Erythroblast (primary cell): ENCODE measurements at regions not wholly inside any gene's neighbourhood (a gene's known extent, or its start where the extent isn't known, plus 50 kb on each side); places are given as distances from the start of the nearest gene placed in this dataset.

Source experiments
- DNase-seq, 2 experiments: peaks; one replicate each; lab custom pipeline; 2025; lab: John Stamatoyannopoulos, UW
- GATA1 ChIP-seq: IDR thresholded peaks from 2 replicates; pipeline ENCODE4 v1.6.1; 2011; ENCODE audit warnings: low read depth, mild to moderate bottlenecking, control low read depth, low read length, moderate library complexity
- POLR2A ChIP-seq: IDR thresholded peaks from 2 replicates; pipeline ENCODE4 v1.6.1; 2011; ENCODE audit warnings: mild to moderate bottlenecking, low read length

- no peak for TF ChIP-seq GATA1
- no peak for TF ChIP-seq POLR2A
- DNase-seq: no peak
Observed at GRCh38 chr14:30786701-30787100, 87.7 kb upstream of the COCH start.

GRCh38 chr14:30790827-30791226 lies 83.5 kb upstream of the COCH start:
- TF ChIP-seq POLR2A (no peak), GATA1 (no peak)
- no peak for DNase-seq

- TF ChIP-seq GATA1 (no peak), POLR2A (no peak)
- no peak for DNase-seq
Observed at GRCh38 chr14:30791522-30792351, 82.6 kb upstream of the COCH start.

- no peak for DNase-seq
Observed at GRCh38 chr14:30796707-30797106, 77.7 kb upstream of the COCH start.

GRCh38 chr14:30798516-30798915 lies 75.8 kb upstream of the COCH start:
- no peak for TF ChIP-seq GATA1
- no peak for TF ChIP-seq POLR2A
- DNase-seq: no peak

More at GRCh38 chr14:30796707-30797106, 77.7 kb upstream of the COCH start:
- TF ChIP-seq POLR2A (no peak), GATA1 (no peak)

GRCh38 chr14:30798961-30799360 lies 75.4 kb upstream of the COCH start:
- DNase-seq: no peak

GRCh38 chr14:30799933-30800332 lies 74.4 kb upstream of the COCH start:
- no peak for DNase-seq

More at GRCh38 chr14:30798961-30799360, 75.4 kb upstream of the COCH start:
- TF ChIP-seq GATA1: no peak
- TF ChIP-seq POLR2A: no peak

GRCh38 chr14:30803185-30803584 lies 71.2 kb upstream of the COCH start:
- TF ChIP-seq POLR2A: no peak
- no peak for TF ChIP-seq GATA1
- no peak for DNase-seq

More at GRCh38 chr14:30799933-30800332, 74.4 kb upstream of the COCH start:
- no peak for TF ChIP-seq POLR2A
- no peak for TF ChIP-seq GATA1

- TF ChIP-seq POLR2A (no peak), GATA1 (no peak)
- no peak for DNase-seq
Observed at GRCh38 chr14:30805284-30805683, 69.1 kb upstream of the COCH start.

- TF ChIP-seq POLR2A: no peak
- TF ChIP-seq GATA1: no peak
Observed at GRCh38 chr14:30808576-30808975, 65.8 kb upstream of the COCH start.

GRCh38 chr14:30813216-30813615 lies 61.1 kb upstream of the COCH start:
- TF ChIP-seq GATA1 (no peak), POLR2A (no peak)
- DNase-seq: no peak

More at GRCh38 chr14:30808576-30808975, 65.8 kb upstream of the COCH start:
- no peak for DNase-seq

GRCh38 chr14:30820674-30821073 lies 53.7 kb upstream of the COCH start:
- TF ChIP-seq POLR2A (no peak), GATA1 (no peak)

GRCh38 chr14:30822080-30822571 lies 52.2 kb upstream of the COCH start:
- DNase-seq: peak; percentile 33 to 84
- TF ChIP-seq GATA1 (no peak), POLR2A (no peak)

More at GRCh38 chr14:30820674-30821073, 53.7 kb upstream of the COCH start:
- no peak for DNase-seq
